DND-41 (cell line): ENCODE measurements at regions not wholly inside any gene's neighbourhood (a gene's known extent, or its start where the extent isn't known, plus 50 kb on each side); places are given as distances from the start of the nearest gene placed in this dataset.

ENCODE experiments used
- ATAC-seq: fragments of 200-7000 bp; cut with Tn5 transposase; 3 replicates; pipeline ENCODE4 v1.9.1; 2021; ENCODE audit warnings: low read depth; ENCODE audit not compliant: insufficient read depth
- DNase-seq: peaks from one replicate; pipeline ENCODE4 v3.0.0-alpha.2; 2020
- H2AFZ ChIP-seq: 2 replicates; pipeline ENCODE4 v1.6.0; 2012; ENCODE audit warnings: low read depth, low read length
- H3K27ac ChIP-seq: 2 replicates; pipeline ENCODE4 v1.5.1; 2012; ENCODE audit warnings: low read length, inconsistent platforms
- H3K27me3 ChIP-seq: fragments of 200-600 bp; sonication (generic); 2 replicates; pipeline ENCODE4 v1.6.0; 2012; ENCODE audit warnings: low read length, mild to moderate bottlenecking, inconsistent platforms; ENCODE audit not compliant: insufficient read depth, poor library complexity
- H3K36me3 ChIP-seq: 2 replicates; pipeline ENCODE4 v1.5.1; 2012; ENCODE audit warnings: low read length, inconsistent platforms; ENCODE audit not compliant: insufficient read depth
- H3K4me1 ChIP-seq: 2 replicates; pipeline ENCODE4 v1.5.1; 2012; ENCODE audit warnings: mild to moderate bottlenecking, low read length; ENCODE audit not compliant: insufficient read depth
- H3K4me2 ChIP-seq: 2 replicates; pipeline ENCODE4 v1.6.0; 2012; ENCODE audit warnings: mild to moderate bottlenecking, moderate library complexity, low read length, inconsistent platforms; ENCODE audit not compliant: insufficient read depth
- H3K4me3 ChIP-seq, 2 experiments: fragments of 200-600 bp in 1 of 2; shearing (Covaris generic) in 1 of 2; 2 replicates each; pipeline ENCODE4 v1.5.1; 2012 to 2016; ENCODE audit warnings: inconsistent platforms in 2 of 2, low read length in 2 of 2, mild to moderate bottlenecking in 2 of 2, low read depth in 1 of 2, moderate library complexity in 1 of 2
- H3K79me2 ChIP-seq: 2 replicates; pipeline ENCODE4 v1.6.0; 2012; ENCODE audit warnings: low read length, inconsistent platforms; ENCODE audit not compliant: insufficient read depth
- H3K9ac ChIP-seq: 2 replicates; pipeline ENCODE4 v1.6.0; 2012; ENCODE audit warnings: low read depth, mild to moderate bottlenecking, inconsistent platforms, low read length, moderate library complexity
- H3K9me3 ChIP-seq: 2 replicates; pipeline ENCODE4 v1.5.1; 2012; ENCODE audit warnings: low read length, moderate library complexity, mild to moderate bottlenecking, inconsistent platforms; ENCODE audit not compliant: insufficient read depth, severe bottlenecking
- H4K20me1 ChIP-seq: 2 replicates; pipeline ENCODE4 v1.6.0; 2012; ENCODE audit warnings: low read length; ENCODE audit not compliant: insufficient read depth
- CTCF ChIP-seq: IDR thresholded peaks from 2 replicates; pipeline ENCODE4 v1.5.1; 2012; ENCODE audit warnings: borderline replicate concordance, low read length, moderate library complexity, mild to moderate bottlenecking; ENCODE audit not compliant: poor library complexity, severe bottlenecking; ENCODE audit errors: extremely low read depth
- EZH2 ChIP-seq: IDR thresholded peaks from 3 replicates; pipeline ENCODE4 v1.6.1; 2012; ENCODE audit warnings: borderline replicate concordance, low read depth, mild to moderate bottlenecking, moderate library complexity, low read length, inconsistent platforms; ENCODE audit not compliant: severe bottlenecking

GRCh38 chr14:48874711-48875110 lies 711.5 kb downstream of the RPS29 start:
- Histone ChIP-seq H3K9ac (no peak overlapping the region), H2AFZ (no peak overlapping the region), H3K4me1 (no peaks in the 10 kb centered on the region), H3K4me3 (no peak overlapping the region), H3K4me2 (no peak overlapping the region), H3K36me3 (no peaks in the 10 kb centered on the region), H3K27ac (no peak overlapping the region), H3K79me2 (no peaks in the 10 kb centered on the region), H3K27me3 (no peaks in the 10 kb centered on the region), H4K20me1 (no peaks in the 10 kb centered on the region), H3K9me3 (no peaks in the 10 kb centered on the region)
- DNase-seq (no peak), ATAC-seq (no peak)
- no peak for TF ChIP-seq CTCF
- no peak for TF ChIP-seq EZH2

- Histone ChIP-seq H3K27me3 (no peaks in the 10 kb centered on the region), H3K4me2 (no peak overlapping the region), H3K9ac (no peak overlapping the region), H3K79me2 (no peaks in the 10 kb centered on the region), H3K4me1 (no peaks in the 10 kb centered on the region), H3K9me3 (no peaks in the 10 kb centered on the region), H3K4me3 (no peak overlapping the region), H2AFZ (no peak overlapping the region), H3K36me3 (no peaks in the 10 kb centered on the region), H3K27ac (no peak overlapping the region), H4K20me1 (no peaks in the 10 kb centered on the region)
- DNase-seq (no peak), ATAC-seq (no peak)
- no peak for TF ChIP-seq CTCF
- no peak for TF ChIP-seq EZH2
These were observed 728.8 kb downstream of the RPS29 start for GRCh38 chr14:48857366-48857765.

GRCh38 chr14:48853159-48853558 lies 733.0 kb downstream of the RPS29 start:
- Histone ChIP-seq H3K4me3 (no peak overlapping the region), H3K79me2 (no peaks in the 10 kb centered on the region), H3K9ac (no peak overlapping the region), H2AFZ (no peak overlapping the region), H3K4me2 (no peak overlapping the region), H3K27me3 (no peaks in the 10 kb centered on the region), H3K27ac (no peak overlapping the region), H3K4me1 (no peaks in the 10 kb centered on the region), H4K20me1 (no peaks in the 10 kb centered on the region), H3K36me3 (no peaks in the 10 kb centered on the region), H3K9me3 (no peaks in the 10 kb centered on the region)
- no peak for ATAC-seq
- TF ChIP-seq CTCF (no peak), EZH2 (no peak)
- DNase-seq, result no peak

GRCh38 chr14:48849741-48850322 lies 736.3 kb downstream of the RPS29 start:
- H3K4me2 ChIP-seq, result no peak overlapping the region
- no peaks in the 10 kb centered on the region for H3K9me3 ChIP-seq
- no peaks in the 10 kb centered on the region for H3K79me2 ChIP-seq
- TF ChIP-seq EZH2 (no peak), CTCF (no peak)
- H3K27ac ChIP-seq, result no peak overlapping the region
- no peaks in the 10 kb centered on the region for H3K4me1 ChIP-seq
- H3K4me3 ChIP-seq, result no peak overlapping the region
- H3K9ac ChIP-seq, result no peak overlapping the region
- DNase-seq (no peak), ATAC-seq (no peak)
- no peaks in the 10 kb centered on the region for H4K20me1 ChIP-seq
- no peak overlapping the region for H2AFZ ChIP-seq
- H3K36me3 ChIP-seq, result no peaks in the 10 kb centered on the region
- H3K27me3 ChIP-seq, result no peaks in the 10 kb centered on the region
